ENCODE measurements at regions not wholly inside any gene's neighbourhood (a gene's known extent, or its start where the extent isn't known, plus 50 kb on each side); places are given as distances from the start of the nearest gene placed in this dataset.

DNA sequence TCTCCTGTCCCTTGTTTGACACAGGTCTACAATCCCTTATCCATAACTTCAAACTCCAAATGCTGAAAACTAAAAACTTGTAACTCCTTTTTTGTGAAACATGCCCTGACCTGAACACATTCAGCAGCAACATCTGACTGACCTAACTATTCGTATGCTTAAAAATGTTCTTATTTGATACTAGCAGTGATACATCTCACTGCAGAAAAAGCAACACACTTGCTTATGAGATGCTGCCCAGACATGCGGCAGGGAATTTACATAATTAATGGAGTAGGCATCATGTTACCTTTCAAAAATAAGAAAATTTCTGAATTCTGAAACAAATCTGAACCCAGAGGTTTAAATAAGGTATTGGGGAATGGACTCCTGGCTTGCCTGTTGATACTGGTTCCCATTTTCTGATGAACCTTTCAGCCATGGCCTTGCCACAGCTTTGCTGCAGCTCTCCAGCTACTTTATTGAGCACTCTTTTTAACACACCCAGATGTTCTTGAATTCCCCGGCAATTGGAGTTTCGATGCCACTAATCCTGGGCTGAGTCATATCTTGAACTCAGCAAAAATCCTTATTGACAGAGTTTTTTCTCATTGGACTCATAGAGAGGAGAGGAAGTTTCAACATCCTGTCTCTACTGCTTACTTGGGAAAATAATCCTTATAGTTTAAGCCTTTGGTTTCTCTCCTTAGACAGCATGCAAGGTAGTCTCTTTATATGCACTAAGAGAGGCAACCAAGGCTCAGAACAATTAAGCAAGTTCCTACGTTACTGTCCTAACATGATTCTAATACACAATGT lies 296.6 kb upstream of the LMCD1 start:
- Mint-ChIP-seq H3K27ac (no peak overlapping the region), H3K4me3 (no peak overlapping the region), H3K9me3 (no peaks in the 10 kb centered on the region), H3K27me3 (no peaks in the 10 kb centered on the region), H3K36me3 (ENCODE audit: low read depth) (no peaks in the 10 kb centered on the region), H3K4me1 (no peaks in the 10 kb centered on the region)
- DNase-seq: no peak
- ChIA-PET CTCF (no interaction called here), POLR2A (no interaction called here)

DNA sequence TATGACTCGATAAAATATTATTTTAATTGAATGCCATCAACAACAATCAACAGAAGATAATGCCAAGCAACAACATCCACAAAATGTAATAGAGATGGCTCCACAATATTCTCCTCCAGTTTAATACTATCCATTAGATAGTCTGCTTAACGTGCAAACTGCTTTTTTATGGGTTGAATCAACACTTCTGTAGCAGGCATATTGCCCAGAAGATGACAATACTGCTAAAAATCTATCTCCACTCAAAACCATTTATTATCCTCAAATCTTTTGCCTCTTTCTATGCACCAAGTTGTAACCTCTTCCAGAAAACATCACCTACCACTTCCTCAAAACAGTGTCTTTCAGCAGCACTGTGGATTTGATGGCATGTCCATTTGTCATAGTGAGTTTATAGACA lies 295.7 kb upstream of the LMCD1 start:
- no peak overlapping the region for H3K4me3 Mint-ChIP-seq
- no peaks in the 10 kb centered on the region for H3K9me3 Mint-ChIP-seq
- CTCF ChIA-PET: no interaction called here
- no peak overlapping the region for H3K27ac Mint-ChIP-seq
- POLR2A ChIA-PET: no interaction called here
- no peaks in the 10 kb centered on the region for H3K36me3 Mint-ChIP-seq (ENCODE audit: low read depth)
- no peaks in the 10 kb centered on the region for H3K27me3 Mint-ChIP-seq
- no peak for DNase-seq
- H3K4me1 Mint-ChIP-seq: no peaks in the 10 kb centered on the region

DNA sequence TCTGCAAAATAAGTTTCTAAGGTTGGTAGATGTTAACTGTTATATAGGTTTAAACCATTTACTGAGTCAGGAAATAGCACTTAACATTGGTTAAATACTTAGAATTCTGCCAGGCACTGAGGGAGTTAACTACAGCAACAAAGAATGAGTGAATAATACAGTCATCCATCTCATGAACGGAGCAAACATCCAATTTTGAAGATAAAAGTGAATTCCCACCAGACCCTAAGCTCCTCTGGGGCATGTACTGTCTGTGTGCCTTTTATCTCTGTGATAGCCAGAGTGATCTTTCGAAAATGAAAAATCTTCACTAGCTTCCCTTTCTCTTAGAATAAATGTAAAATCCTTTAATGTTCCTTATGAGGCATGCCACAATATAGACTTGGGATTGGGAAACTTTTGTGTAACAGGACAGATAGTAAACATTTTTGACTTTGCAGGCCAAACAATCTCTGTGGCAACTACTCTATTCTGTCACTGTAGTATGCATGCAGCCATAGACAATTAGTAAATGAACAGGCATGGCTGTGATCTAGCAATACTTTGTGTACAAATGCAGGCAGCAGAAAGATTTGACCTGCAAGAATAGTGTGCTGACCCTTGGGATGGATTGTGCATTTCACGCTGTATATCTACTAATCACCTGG lies 294.5 kb upstream of the LMCD1 start:
- H3K27me3 Mint-ChIP-seq: no peaks in the 10 kb centered on the region
- no peak overlapping the region for H3K27ac Mint-ChIP-seq
- POLR2A ChIA-PET: no interaction called here
- no peaks in the 10 kb centered on the region for H3K4me1 Mint-ChIP-seq
- no peak for DNase-seq
- CTCF ChIA-PET: no interaction called here
- no peaks in the 10 kb centered on the region for H3K9me3 Mint-ChIP-seq
- H3K4me3 Mint-ChIP-seq: no peak overlapping the region
- no peaks in the 10 kb centered on the region for H3K36me3 Mint-ChIP-seq (ENCODE audit: low read depth)

DNA sequence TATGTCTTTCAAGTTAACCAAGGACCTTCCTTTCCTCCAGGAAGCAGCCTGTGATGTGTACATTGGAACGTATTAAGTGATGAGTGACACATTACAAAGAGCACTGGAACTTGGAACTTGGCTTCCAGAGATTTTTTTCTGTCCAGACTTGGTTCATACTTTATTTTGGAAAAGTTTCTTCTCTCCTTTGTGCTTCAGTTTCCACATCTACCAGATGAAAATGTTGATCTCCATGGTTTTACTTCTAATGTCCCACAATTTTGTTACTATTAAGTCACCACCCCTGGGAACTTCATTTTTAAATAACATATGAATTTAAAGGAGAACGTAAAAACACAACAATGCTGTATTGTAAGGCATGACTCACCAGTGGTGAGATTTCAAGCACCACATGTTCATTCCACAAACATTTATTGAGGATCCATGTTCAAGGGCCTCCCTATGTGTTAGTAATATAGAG lies 290.7 kb upstream of the LMCD1 start:
- Mint-ChIP-seq H3K4me3 (no peak overlapping the region), H3K27ac (no peak overlapping the region), H3K36me3 (ENCODE audit: low read depth) (no peaks in the 10 kb centered on the region), H3K27me3 (no peaks in the 10 kb centered on the region), H3K4me1 (no peaks in the 10 kb centered on the region), H3K9me3 (no peaks in the 10 kb centered on the region)
- CTCF ChIA-PET: no interaction called here
- POLR2A ChIA-PET: no interaction called here
- no peak for DNase-seq

DNA sequence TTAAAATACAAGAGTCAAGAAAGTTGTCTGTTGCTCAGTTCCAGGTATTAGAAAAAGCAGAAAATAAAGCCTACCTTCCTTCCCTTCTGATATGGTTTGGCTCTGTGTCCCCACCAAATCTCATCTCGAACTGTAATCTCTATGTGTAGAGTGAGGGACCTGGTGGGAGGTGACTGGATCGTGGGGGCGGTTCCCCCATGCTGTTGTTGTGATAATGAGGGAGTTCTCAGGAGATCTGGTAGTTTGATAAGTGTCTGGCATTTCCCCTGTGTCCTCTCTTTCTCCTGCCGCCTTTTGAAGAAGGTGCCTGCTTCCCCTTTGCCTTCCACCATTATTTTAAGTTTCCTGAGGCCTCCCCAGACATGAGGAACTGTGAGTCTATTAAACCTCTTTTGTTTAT lies 288.8 kb upstream of the LMCD1 start:
- DNase-seq: no peak
- Mint-ChIP-seq H3K4me3 (no peak overlapping the region), H3K9me3 (no peaks in the 10 kb centered on the region), H3K27ac (no peak overlapping the region), H3K36me3 (ENCODE audit: low read depth) (no peaks in the 10 kb centered on the region), H3K4me1 (no peaks in the 10 kb centered on the region), H3K27me3 (no peaks in the 10 kb centered on the region)
- POLR2A ChIA-PET: no interaction called here
- CTCF ChIA-PET: no interaction called here

DNA sequence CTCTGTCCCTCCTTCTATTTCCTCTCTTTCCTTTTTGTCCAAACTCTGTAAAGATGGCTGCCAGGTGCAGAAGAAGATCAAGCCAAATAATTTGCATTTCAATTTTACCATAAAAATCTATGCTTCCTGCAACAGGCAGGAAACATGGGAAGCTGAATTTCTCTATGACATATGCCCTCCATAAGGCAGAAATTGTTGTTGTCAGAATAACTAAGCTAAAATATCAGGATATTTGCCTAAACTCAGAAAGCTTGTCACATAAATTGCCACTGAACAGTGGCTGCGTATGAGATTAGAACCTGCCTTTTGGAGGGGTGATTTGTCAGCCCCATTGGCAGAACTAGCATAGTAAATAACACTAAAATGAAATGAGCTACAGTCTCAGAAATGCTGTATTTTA lies 288.3 kb upstream of the LMCD1 start:
- DNase-seq: no peak
- no peak overlapping the region for H3K27ac Mint-ChIP-seq
- H3K4me3 Mint-ChIP-seq: no peak overlapping the region
- H3K27me3 Mint-ChIP-seq: no peaks in the 10 kb centered on the region
- H3K9me3 Mint-ChIP-seq: no peaks in the 10 kb centered on the region
- ChIA-PET POLR2A (no interaction called here), CTCF (no interaction called here)
- no peaks in the 10 kb centered on the region for H3K4me1 Mint-ChIP-seq
- H3K36me3 Mint-ChIP-seq (ENCODE audit: low read depth): no peaks in the 10 kb centered on the region

DNA sequence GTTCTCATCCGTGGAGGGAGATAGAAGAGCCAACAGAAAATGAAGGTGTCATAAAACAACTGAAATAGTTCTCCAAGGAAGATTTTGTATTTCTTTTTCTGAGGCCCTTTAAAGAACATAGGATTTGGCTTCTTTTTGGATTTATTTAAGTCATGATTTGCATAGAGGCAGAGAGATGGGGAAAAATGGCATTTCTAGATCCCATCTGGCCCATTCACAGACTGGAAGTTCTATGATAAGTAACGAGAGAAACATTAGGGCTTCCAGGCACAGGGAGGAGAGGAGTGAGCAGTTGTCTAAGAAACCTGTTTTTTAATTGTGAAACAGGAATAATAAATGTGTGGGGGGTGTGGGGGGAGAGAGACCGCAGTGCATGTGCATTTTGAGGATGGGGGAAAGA lies 285.8 kb upstream of the LMCD1 start:
- Mint-ChIP-seq H3K27me3 (no peaks in the 10 kb centered on the region), H3K27ac (no peak overlapping the region), H3K4me1 (no peaks in the 10 kb centered on the region), H3K4me3 (no peak overlapping the region), H3K36me3 (ENCODE audit: low read depth) (no peaks in the 10 kb centered on the region), H3K9me3 (no peaks in the 10 kb centered on the region)
- CTCF ChIA-PET: no interaction called here
- POLR2A ChIA-PET: no interaction called here
- no peak for DNase-seq

DNA sequence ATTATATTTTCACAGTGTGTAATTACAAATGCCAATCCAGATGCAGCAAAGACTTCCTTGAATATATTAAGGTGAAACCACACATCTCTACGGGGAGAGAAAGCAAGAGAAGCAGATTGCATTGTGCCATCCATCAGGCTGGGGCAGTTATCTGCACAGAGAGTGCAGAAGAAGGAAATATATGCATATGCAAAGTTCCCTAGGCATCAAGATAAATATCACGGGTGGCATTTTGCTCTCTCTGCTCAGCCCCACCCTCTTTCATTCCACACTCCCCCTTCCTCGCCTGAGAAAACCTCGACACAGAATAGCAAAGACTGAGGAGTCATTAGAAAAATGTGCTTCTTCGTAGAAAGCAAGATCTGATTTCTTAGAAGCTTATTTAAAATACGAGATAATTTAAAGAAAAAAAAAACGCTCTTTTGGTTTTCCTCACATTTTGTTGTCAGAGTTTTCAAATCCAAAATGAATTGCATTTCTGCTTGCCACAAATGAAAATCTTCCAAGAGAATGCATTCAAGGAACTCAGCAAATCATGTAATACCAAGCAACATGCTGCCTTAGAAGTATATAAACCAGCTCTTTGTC lies 283.2 kb upstream of the LMCD1 start:
- CTCF ChIA-PET: interaction anchor here (0.7 kb wide), 1 partner anchor 558 kb away, joined by 3 read pairs; no protein-coding TSS in a partner anchor
- no peak for DNase-seq
- H3K4me3 Mint-ChIP-seq: no peak overlapping the region
- no peaks in the 10 kb centered on the region for H3K27me3 Mint-ChIP-seq
- H3K4me1 Mint-ChIP-seq: no peaks in the 10 kb centered on the region
- no peaks in the 10 kb centered on the region for H3K9me3 Mint-ChIP-seq
- H3K36me3 Mint-ChIP-seq (ENCODE audit: low read depth): no peaks in the 10 kb centered on the region
- POLR2A ChIA-PET: no interaction called here
- no peak overlapping the region for H3K27ac Mint-ChIP-seq

DNA sequence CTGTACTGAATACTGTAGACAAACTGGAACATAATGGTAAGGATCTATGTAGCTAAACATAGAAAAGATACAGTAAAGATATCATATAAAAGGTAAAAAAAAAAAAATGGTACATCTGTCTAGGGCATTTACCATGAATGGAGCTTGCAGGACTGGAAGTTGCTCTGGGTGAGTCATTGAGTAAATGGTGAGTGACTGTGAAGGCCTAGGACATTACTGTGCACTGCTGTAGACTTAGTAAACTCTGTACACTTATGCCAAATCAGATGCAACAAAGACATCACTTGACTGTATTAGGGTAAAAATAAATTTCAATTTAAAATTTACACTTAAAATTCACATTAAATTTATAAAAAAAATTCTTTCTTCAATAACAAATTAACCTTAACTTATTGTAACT lies 281.3 kb upstream of the LMCD1 start:
- POLR2A ChIA-PET: no interaction called here
- no peak for DNase-seq
- Mint-ChIP-seq H3K4me3 (no peak overlapping the region), H3K27ac (no peak overlapping the region), H3K9me3 (no peaks in the 10 kb centered on the region), H3K27me3 (no peaks in the 10 kb centered on the region), H3K36me3 (ENCODE audit: low read depth) (no peaks in the 10 kb centered on the region), H3K4me1 (no peaks in the 10 kb centered on the region)
- CTCF ChIA-PET: no interaction called here

DNA sequence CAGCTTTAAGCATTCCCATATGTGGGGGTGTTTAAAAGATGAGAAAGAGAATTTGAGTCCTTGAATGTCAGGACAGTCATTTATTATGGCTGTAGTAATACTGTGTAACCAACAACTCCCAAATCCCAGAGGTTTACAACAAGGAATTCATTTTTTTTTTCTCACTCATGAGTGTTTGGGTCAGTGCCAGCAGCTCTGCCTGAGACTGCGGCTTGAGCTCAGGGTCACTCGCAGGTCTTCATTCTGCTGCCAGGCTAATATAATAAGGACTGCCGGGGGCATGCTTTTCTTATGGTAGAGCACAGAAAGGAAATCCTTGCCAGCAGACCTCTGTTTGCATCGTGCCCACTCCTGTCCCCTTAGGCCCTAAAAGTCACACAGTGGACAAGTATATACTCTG lies 277.9 kb upstream of the LMCD1 start:
- Mint-ChIP-seq H3K27me3 (no peaks in the 10 kb centered on the region), H3K36me3 (ENCODE audit: low read depth) (no peaks in the 10 kb centered on the region), H3K9me3 (no peaks in the 10 kb centered on the region), H3K4me1 (no peaks in the 10 kb centered on the region), H3K27ac (no peak overlapping the region), H3K4me3 (no peak overlapping the region)
- no peak for DNase-seq
- POLR2A ChIA-PET: no interaction called here
- CTCF ChIA-PET: no interaction called here

DNA sequence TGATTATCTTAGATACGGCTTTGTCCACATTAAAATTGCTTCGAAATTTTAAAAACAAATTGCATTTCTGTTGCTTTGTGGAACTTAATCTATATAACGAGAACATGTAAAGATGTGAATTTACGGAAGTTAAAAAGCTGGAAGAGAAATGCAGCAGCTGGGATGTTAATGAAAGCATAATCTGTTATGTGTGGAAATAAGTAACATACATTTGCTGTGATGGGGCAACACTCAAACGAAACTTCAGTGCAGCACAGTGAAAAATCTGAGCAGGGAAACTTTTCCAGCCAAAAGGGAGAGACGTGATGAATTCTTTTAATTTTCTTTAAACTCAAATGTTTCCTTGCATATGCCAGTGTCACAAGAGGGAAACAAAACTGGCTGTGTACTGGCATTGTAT lies 276.7 kb upstream of the LMCD1 start:
- ChIA-PET CTCF (no interaction called here), POLR2A (no interaction called here)
- Mint-ChIP-seq H3K27me3 (no peaks in the 10 kb centered on the region), H3K9me3 (no peaks in the 10 kb centered on the region), H3K36me3 (ENCODE audit: low read depth) (no peaks in the 10 kb centered on the region), H3K27ac (no peak overlapping the region), H3K4me3 (no peak overlapping the region), H3K4me1 (no peaks in the 10 kb centered on the region)
- DNase-seq: no peak

DNA sequence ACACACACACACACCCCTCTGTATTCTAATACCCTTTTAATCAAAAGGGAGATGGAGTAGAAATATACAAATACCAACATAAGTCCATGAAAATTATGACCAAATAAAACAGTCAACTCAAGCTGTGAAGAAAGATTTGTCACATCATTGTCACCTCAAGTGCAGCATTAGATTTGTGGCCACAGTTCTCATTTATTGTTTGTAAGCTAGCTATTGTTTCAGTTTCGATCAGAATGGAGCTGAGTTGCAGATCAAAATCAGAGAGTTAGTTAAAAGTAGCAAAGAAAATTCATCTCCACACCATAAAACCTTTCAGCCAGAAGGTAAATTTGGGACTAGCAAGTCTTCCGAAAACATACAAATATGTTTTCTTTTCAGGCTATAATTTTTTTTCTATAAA lies 267.7 kb upstream of the LMCD1 start:
- Mint-ChIP-seq H3K4me3 (no peak overlapping the region), H3K36me3 (ENCODE audit: low read depth) (no peaks in the 10 kb centered on the region), H3K9me3 (no peaks in the 10 kb centered on the region), H3K27me3 (peaks cover 7% of the 10 kb centered on the region), H3K27ac (no peak overlapping the region), H3K4me1 (no peaks in the 10 kb centered on the region)
- CTCF ChIA-PET: no interaction called here
- POLR2A ChIA-PET: no interaction called here
- no peak for DNase-seq

DNA sequence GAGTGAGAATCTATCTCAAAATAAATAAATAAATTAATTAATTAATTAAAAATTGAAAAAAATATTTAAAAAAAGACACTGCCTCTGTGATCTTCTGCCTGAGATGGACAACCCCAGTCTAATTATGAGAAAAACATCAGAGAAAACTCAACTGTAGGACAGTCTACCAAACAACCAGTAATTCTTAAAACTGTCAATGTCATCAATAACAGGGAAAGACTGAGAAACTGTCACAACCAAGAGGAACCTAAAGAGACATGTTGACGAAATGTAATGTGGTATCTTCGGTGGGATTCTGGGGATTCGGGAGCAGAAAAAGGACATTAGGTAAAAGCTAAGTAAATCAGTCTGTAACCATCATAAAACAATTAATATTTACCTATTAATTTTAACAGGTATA lies 265.4 kb upstream of the LMCD1 start:
- no peak overlapping the region for H3K27ac Mint-ChIP-seq
- no peaks in the 10 kb centered on the region for H3K36me3 Mint-ChIP-seq (ENCODE audit: low read depth)
- H3K27me3 Mint-ChIP-seq: peaks cover 5% of the 10 kb centered on the region
- POLR2A ChIA-PET: no interaction called here
- DNase-seq: no peak
- no peaks in the 10 kb centered on the region for H3K9me3 Mint-ChIP-seq
- no peak overlapping the region for H3K4me3 Mint-ChIP-seq
- CTCF ChIA-PET: no interaction called here
- no peaks in the 10 kb centered on the region for H3K4me1 Mint-ChIP-seq

DNA sequence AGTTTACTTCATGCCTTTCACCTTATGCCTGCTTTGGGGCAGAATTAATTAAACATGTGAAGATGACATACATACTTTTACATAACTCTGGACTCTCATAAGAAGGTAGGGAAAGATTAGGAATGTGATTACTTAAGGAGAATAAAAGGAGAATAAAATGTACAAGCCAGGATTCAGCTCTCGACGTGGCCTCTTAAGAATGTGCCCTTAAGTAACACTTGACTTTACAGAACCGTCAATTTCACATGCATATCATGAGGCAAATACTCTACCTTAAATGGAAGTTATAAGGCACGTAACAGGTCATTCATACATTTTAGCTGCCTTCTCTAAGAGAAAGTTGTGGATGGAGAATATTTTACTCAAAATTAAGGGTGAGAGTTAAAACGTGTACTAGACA lies 263.7 kb upstream of the LMCD1 start:
- H3K36me3 Mint-ChIP-seq (ENCODE audit: low read depth): no peaks in the 10 kb centered on the region
- POLR2A ChIA-PET: no interaction called here
- no peaks in the 10 kb centered on the region for H3K27me3 Mint-ChIP-seq
- H3K27ac Mint-ChIP-seq: no peak overlapping the region
- no peak overlapping the region for H3K4me3 Mint-ChIP-seq
- CTCF ChIA-PET: interaction anchor here (0.6 kb wide), 1 partner anchor 199 kb away, joined by 3 read pairs; no protein-coding TSS in a partner anchor
- H3K9me3 Mint-ChIP-seq: no peaks in the 10 kb centered on the region
- DNase-seq: no peak
- H3K4me1 Mint-ChIP-seq: no peaks in the 10 kb centered on the region
